ENCODE measurements at regions not wholly inside any gene's neighbourhood (a gene's known extent, or its start where the extent isn't known, plus 50 kb on each side); places are given as distances from the start of the nearest gene placed in this dataset.

DNA sequence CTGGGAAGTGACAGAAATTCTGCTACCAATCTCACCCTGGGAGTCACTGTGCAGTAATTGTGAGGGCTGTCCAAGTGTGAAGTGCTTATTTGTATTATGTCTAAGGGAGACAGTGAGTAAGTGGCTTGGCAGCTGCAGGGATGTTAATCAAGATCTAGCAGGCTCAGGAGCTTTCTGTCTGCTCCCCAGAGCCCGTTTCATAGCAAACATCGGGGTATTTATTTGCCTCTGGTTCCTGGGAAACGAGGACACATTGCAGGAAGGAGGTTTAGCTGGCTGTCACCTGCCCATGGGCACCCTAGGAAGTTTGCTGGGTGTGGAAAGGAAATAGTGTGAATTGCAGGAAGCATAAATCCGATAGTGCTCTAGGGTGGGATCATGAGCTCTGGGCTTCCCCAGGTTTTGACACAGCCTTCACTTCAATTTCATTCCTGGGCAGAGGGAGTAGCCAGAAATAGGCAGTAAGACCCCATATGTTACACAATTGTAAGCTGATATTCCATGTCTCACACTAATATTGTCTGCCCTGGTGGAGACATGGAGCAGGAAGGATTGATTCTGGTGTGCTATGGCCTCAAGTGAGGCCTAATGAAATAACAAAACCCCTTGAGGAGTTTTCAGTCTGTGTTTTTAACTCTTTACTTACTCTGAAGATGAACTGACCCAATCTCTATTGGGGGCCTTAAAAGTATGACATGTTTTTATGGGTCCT is 74.1 kb upstream of the MITF start:
- H3K36me3 ChIP-seq (replicated peaks; ENCODE audit: insufficient read depth, low read depth): no peaks in the 10 kb centered on the region
- H3K4me2 ChIP-seq: peak overlapping the region; percentile 22
- no peaks in the 10 kb centered on the region for H3K9me2 ChIP-seq (replicated peaks; ENCODE audit: insufficient read depth)
- WGBS (ENCODE audit: low lambda C conversion rate, missing lambda C conversion rate): 25% methylated on average over 4 of the region's 4 CpGs
- no peaks in the 10 kb centered on the region for H3K79me2 ChIP-seq
- no peaks in the 10 kb centered on the region for H4K20me1 ChIP-seq (ENCODE audit: insufficient read depth, poor library complexity, severe bottlenecking)
- no peaks in the 10 kb centered on the region for H3K4me1 ChIP-seq (ENCODE audit: insufficient read depth)
- no peaks in the 10 kb centered on the region for H3K9me3 ChIP-seq (ENCODE audit: low read depth)
- peak overlapping the region; percentile 7 for H3K27ac ChIP-seq
- no peak overlapping the region for H2AFZ ChIP-seq
- peak; percentile 66 for DNase-seq (ENCODE audit: low spot score)
- TF ChIP-seq EZH2phosphoT487 (IDR thresholded peaks at IDR 0.05; ENCODE audit: low read depth, severe bottlenecking, unreplicated experiment) (no peak), EZH2 (IDR thresholded peaks at IDR 0.05; ENCODE audit: borderline replicate concordance) (no peak)
- TF ChIP-seq, protein P1, sequence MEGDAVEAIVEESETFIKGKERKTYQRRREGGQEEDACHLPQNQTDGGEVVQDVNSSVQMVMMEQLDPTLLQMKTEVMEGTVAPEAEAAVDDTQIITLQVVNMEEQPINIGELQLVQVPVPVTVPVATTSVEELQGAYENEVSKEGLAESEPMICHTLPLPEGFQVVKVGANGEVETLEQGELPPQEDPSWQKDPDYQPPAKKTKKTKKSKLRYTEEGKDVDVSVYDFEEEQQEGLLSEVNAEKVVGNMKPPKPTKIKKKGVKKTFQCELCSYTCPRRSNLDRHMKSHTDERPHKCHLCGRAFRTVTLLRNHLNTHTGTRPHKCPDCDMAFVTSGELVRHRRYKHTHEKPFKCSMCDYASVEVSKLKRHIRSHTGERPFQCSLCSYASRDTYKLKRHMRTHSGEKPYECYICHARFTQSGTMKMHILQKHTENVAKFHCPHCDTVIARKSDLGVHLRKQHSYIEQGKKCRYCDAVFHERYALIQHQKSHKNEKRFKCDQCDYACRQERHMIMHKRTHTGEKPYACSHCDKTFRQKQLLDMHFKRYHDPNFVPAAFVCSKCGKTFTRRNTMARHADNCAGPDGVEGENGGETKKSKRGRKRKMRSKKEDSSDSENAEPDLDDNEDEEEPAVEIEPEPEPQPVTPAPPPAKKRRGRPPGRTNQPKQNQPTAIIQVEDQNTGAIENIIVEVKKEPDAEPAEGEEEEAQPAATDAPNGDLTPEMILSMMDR (IDR thresholded peaks at IDR 0.05; ENCODE audit: poor library complexity): no peak
- H3K4me3 ChIP-seq: no peak overlapping the region
- no peaks in the 10 kb centered on the region for H3K27me3 ChIP-seq

DNA sequence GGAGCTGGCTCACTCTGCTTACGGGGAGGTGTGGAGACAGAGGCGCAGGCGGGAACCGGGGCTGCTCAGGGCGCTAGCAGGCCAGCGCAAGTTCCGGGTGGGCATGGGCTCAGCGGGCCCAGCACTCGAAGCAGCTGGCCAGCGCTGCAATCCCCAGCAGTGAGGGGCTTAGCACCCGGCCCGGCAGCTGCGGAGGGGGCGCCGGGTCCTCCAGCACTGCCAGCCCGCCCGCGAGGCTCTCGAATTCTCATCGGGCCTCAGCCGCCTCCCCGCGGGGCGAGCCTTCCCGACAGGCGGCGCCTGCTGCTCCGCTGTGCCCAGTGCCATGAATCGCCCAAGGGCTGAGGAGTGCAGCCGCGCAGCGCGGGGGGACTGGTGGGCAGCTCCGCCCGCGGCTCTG is 78.6 kb upstream of the MITF start:
- H4K20me1 ChIP-seq (ENCODE audit: insufficient read depth, poor library complexity, severe bottlenecking): no peaks in the 10 kb centered on the region
- no peak for DNase-seq (ENCODE audit: low spot score)
- H3K4me3 ChIP-seq: no peak overlapping the region
- no peaks in the 10 kb centered on the region for H3K4me1 ChIP-seq (ENCODE audit: insufficient read depth)
- no peak overlapping the region for H2AFZ ChIP-seq
- no peaks in the 10 kb centered on the region for H3K27me3 ChIP-seq
- H3K79me2 ChIP-seq: no peaks in the 10 kb centered on the region
- H3K9me3 ChIP-seq (ENCODE audit: low read depth): no peaks in the 10 kb centered on the region
- TF ChIP-seq EZH2 (IDR thresholded peaks at IDR 0.05; ENCODE audit: borderline replicate concordance) (no peak), EZH2phosphoT487 (IDR thresholded peaks at IDR 0.05; ENCODE audit: low read depth, severe bottlenecking, unreplicated experiment) (no peak)
- TF ChIP-seq, protein P1 (IDR thresholded peaks at IDR 0.05; ENCODE audit: poor library complexity): no peak
- H3K4me2 ChIP-seq: no peak overlapping the region
- H3K36me3 ChIP-seq (replicated peaks; ENCODE audit: insufficient read depth, low read depth): no peaks in the 10 kb centered on the region
- 97% methylated on average over 35 of the region's 36 CpGs for WGBS (ENCODE audit: low lambda C conversion rate, missing lambda C conversion rate)
- H3K9me2 ChIP-seq (replicated peaks; ENCODE audit: insufficient read depth): no peaks in the 10 kb centered on the region
- no peak overlapping the region for H3K27ac ChIP-seq

DNA sequence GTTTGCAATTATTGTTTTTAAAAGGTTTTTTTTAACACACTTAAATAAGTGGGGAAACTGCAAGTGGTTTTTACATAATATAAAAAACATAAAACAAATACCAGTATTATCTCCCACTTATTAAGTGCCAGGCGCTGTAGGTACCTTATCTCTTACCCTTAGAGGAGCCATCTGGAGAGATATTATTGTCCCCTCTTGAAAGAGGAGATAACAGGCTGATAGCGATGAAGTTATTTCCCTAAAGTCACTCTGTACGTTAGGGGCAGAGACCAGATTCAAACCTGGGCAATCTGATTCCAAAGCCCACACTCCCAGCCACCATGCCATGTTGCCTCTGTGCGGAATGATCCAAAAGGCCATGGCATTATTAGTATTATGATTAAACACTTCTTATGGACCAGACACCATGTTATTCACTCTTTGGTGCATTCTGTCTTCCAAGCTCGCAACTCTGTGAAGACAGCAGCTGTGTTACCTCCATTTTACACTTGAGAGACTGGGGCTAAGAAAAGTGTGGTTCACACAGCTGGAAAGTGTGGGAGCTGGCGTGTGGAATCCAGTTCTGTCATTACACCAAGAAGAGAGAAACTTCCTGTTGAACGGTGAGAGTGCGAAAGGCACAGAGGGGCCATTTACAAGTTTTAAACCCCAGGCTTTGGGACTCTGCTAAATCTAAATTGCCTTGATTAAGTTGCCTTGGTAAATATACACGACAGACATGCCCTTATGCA is 79.9 kb upstream of the MITF start:
- WGBS (ENCODE audit: low lambda C conversion rate, missing lambda C conversion rate): 62% methylated on average over 9 of the region's 9 CpGs
- Histone ChIP-seq H3K27ac (no peak overlapping the region), H3K36me3 (replicated peaks; ENCODE audit: insufficient read depth, low read depth) (no peaks in the 10 kb centered on the region), H3K4me3 (no peak overlapping the region), H3K79me2 (no peaks in the 10 kb centered on the region), H3K4me2 (no peak overlapping the region), H3K4me1 (ENCODE audit: insufficient read depth) (no peaks in the 10 kb centered on the region), H3K9me3 (ENCODE audit: low read depth) (no peaks in the 10 kb centered on the region), H2AFZ (no peak overlapping the region), H4K20me1 (ENCODE audit: insufficient read depth, poor library complexity, severe bottlenecking) (no peaks in the 10 kb centered on the region), H3K27me3 (no peaks in the 10 kb centered on the region), H3K9me2 (replicated peaks; ENCODE audit: insufficient read depth) (no peaks in the 10 kb centered on the region)
- no peak for DNase-seq (ENCODE audit: low spot score)
- TF ChIP-seq, protein P1 (IDR thresholded peaks at IDR 0.05; ENCODE audit: poor library complexity): no peak
- no peak for TF ChIP-seq EZH2 (IDR thresholded peaks at IDR 0.05; ENCODE audit: borderline replicate concordance)
- TF ChIP-seq EZH2phosphoT487 (IDR thresholded peaks at IDR 0.05; ENCODE audit: low read depth, severe bottlenecking, unreplicated experiment): no peak

Measured in hepatocyte (in vitro differentiated cells).